PC-3 (cell line): ENCODE measurements at regions not wholly inside any gene's neighbourhood (a gene's known extent, or its start where the extent isn't known, plus 50 kb on each side); places are given as distances from the start of the nearest gene placed in this dataset.

Experiments
- ATAC-seq: fragments of 200-7000 bp; cut with Tn5 transposase; 2 replicates; pipeline ENCODE4 v1.9.1; 2020; ENCODE audit warnings: mild to moderate bottlenecking, moderate library complexity
- BruUV-seq: library from RNA; stranded (reverse); fragments of 400-500 nt; replicated peaks from 2 replicates; lab custom pipeline; 2021; lab: Mats Ljungman, UMichigan
- CTCF ChIA-PET: fragments of 300-600 bp; sonication (Branson Sonifier 250); formaldehyde crosslinking; loops from one replicate; lab custom pipeline; 2022; ENCODE audit warnings: antibody characterized with exemption; lab: Charles Lee
- POLR2A ChIA-PET: fragments of 300-600 bp; sonication (Branson Sonifier 250); formaldehyde crosslinking; loops from one replicate; lab custom pipeline; 2022; ENCODE audit warnings: antibody characterized with exemption; ENCODE audit not compliant: unreplicated experiment; lab: Charles Lee
- DNase-seq: peaks from one replicate; pipeline ENCODE4 v3.0.0-alpha.2; 2015
- H2AFZ ChIP-seq: fragments of 300-600 bp; sonication (generic); 2 replicates; pipeline ENCODE4 v1.6.0; 2016; ENCODE audit warnings: antibody characterized with exemption, low read length
- H3F3A ChIP-seq: fragments of 300-600 bp; sonication (generic); one replicate; pipeline ENCODE4 v1.6.0; 2017; ENCODE audit warnings: antibody characterized with exemption, low read length, control low read depth, mild to moderate bottlenecking; ENCODE audit not compliant: unreplicated experiment
- H3K27ac ChIP-seq: fragments of 300-600 bp; sonication (generic); 2 replicates; pipeline ENCODE4 v1.5.1; 2016; ENCODE audit warnings: mild to moderate bottlenecking, low read length
- H3K27me3 ChIP-seq: fragments of 300-600 bp; sonication (generic); 2 replicates; pipeline ENCODE4 v1.6.1; 2016; ENCODE audit warnings: low read length, mixed read lengths
- H3K36me3 ChIP-seq: fragments of 300-600 bp; sonication (generic); 2 replicates; pipeline ENCODE4 v1.6.1; 2016; ENCODE audit warnings: low read depth, mixed run types, low read length, mixed read lengths
- H3K4me1 ChIP-seq: fragments of 300-600 bp; sonication (generic); 2 replicates; pipeline ENCODE4 v1.5.1; 2016; ENCODE audit warnings: low read length; ENCODE audit not compliant: insufficient read depth
- H3K4me2 ChIP-seq: fragments of 300-600 bp; sonication (generic); 2 replicates; pipeline ENCODE4 v1.6.0; 2016; ENCODE audit warnings: low read length
- H3K4me3 ChIP-seq: fragments of 300-600 bp; sonication (generic); 2 replicates; pipeline ENCODE4 v1.5.1; 2016; ENCODE audit warnings: mild to moderate bottlenecking, low read length, mixed read lengths
- H3K79me2 ChIP-seq: fragments of 300-600 bp; sonication (generic); 2 replicates; pipeline ENCODE4 v1.6.1; 2017; ENCODE audit warnings: low read length, mixed read lengths
- H3K9ac ChIP-seq: fragments of 300-600 bp; sonication (generic); 2 replicates; pipeline ENCODE4 v1.6.0; 2016; ENCODE audit warnings: mild to moderate bottlenecking, low read length
- H3K9me2 ChIP-seq: fragments of 300-600 bp; sonication (generic); replicated peaks from 2 replicates; pipeline ENCODE4 v1.6.1; 2016; ENCODE audit warnings: mixed run types, low read length, mixed read lengths
- H3K9me3 ChIP-seq: fragments of 300-600 bp; sonication (generic); 2 replicates; pipeline ENCODE4 v1.6.1; 2016; ENCODE audit warnings: low read length, mixed read lengths
- H4K20me1 ChIP-seq: fragments of 300-600 bp; sonication (generic); 2 replicates; pipeline ENCODE4 v1.6.1; 2016; ENCODE audit warnings: low read length, mixed read lengths
- CTCF ChIP-seq: fragments of 300-600 bp; sonication (generic); conservative IDR thresholded peaks from 2 replicates; pipeline ENCODE4 v1.5.1; 2017; ENCODE audit warnings: antibody characterized with exemption, low read depth, mild to moderate bottlenecking, low read length
- EZH2 ChIP-seq: fragments of 300-600 bp; sonication (generic); IDR thresholded peaks from one replicate; pipeline ENCODE4 v1.6.1; 2017; ENCODE audit warnings: antibody characterized with exemption, mild to moderate bottlenecking, low read length; ENCODE audit not compliant: unreplicated experiment
- EZH2phosphoT487 ChIP-seq: fragments of 300-600 bp; sonication (generic); IDR thresholded peaks from 2 replicates; pipeline ENCODE4 v1.6.1; 2018; ENCODE audit warnings: mild to moderate bottlenecking, antibody characterized with exemption, low read length, borderline replicate concordance
- intact Hi-C: fragments of 100-400 bp; cut with micrococcal nuclease; formaldehyde crosslinking; loops from 2 replicates; pipeline ENCODE4 v1.9.0; 2023

GRCh38 chr9:8186560-8186959 lies 387.0 kb upstream of the DMAC1 start:
- Histone ChIP-seq H3K4me2 (no peak overlapping the region), H3K4me1 (no peaks in the 10 kb centered on the region), H4K20me1 (no peaks in the 10 kb centered on the region), H3K9ac (no peak overlapping the region), H3K27me3 (no peaks in the 10 kb centered on the region), H3K9me2 (no peaks in the 10 kb centered on the region), H3F3A (no peaks in the 10 kb centered on the region), H2AFZ (no peak overlapping the region), H3K36me3 (no peaks in the 10 kb centered on the region), H3K9me3 (0 out of 2 replicates have a peak, but pooled peaks cover 2% of the 10 kb centered on the region), H3K4me3 (no peak overlapping the region), H3K27ac (no peak overlapping the region), H3K79me2 (no peaks in the 10 kb centered on the region)
- TF ChIP-seq CTCF (no peak), EZH2 (no peak), EZH2phosphoT487 (no peak)
- intact Hi-C loops = no loop called here
- CTCF ChIA-PET = no interaction called here
- BruUV-seq = no TSS peak
- no peak for ATAC-seq
- POLR2A ChIA-PET = no interaction called here
- no peak for DNase-seq

GRCh38 chr9:8183618-8184017 lies 384.0 kb upstream of the DMAC1 start:
- no TSS peak for BruUV-seq
- TF ChIP-seq CTCF (no peak), EZH2 (no peak), EZH2phosphoT487 (no peak)
- DNase-seq (no peak), ATAC-seq (no peak)
- no peaks in the 10 kb centered on the region for H3K9me2 ChIP-seq
- no peak overlapping the region for H3K27ac ChIP-seq
- intact Hi-C loops = no loop called here
- no peak overlapping the region for H2AFZ ChIP-seq
- H3K36me3 ChIP-seq = no peaks in the 10 kb centered on the region
- POLR2A ChIA-PET = no interaction called here
- H3K4me2 ChIP-seq = no peak overlapping the region
- H3F3A ChIP-seq = no peaks in the 10 kb centered on the region
- H3K79me2 ChIP-seq = no peaks in the 10 kb centered on the region
- no peaks in the 10 kb centered on the region for H3K4me1 ChIP-seq
- 0 out of 2 replicates have a peak, but pooled peaks cover 2% of the 10 kb centered on the region for H3K9me3 ChIP-seq
- no peaks in the 10 kb centered on the region for H4K20me1 ChIP-seq
- H3K9ac ChIP-seq = no peak overlapping the region
- no peak overlapping the region for H3K4me3 ChIP-seq
- H3K27me3 ChIP-seq = no peaks in the 10 kb centered on the region
- CTCF ChIA-PET = no interaction called here

DNA sequence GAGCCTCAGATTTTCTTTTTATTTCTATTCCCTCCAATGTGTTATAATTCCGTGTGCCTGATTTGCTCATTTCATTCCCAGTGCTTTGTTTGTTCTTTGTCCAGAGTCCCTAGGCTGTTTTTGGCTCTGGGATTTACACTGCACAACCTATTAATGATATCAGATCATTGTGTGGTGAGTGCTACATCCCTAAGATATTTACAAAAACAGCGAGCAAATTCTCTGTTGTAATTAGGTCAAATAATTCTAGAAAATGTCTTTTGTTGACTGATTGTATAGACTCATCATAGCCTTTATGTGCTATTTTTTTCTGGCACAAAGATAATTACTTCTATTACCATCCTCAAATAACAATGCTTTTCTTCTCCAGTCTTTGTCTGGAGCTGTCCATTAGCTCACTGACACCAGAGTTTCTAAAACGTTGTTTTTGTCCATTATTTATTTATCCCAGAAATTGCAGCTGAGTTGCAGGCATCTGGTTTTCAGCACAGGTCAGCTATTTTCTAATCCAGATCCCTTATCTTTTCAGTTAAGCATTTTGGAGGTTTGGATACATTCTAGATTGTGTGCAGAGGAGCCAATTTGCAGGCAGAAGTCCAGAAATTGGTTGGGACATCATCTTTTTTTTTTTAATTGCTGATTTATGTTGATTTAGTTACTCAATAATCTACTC lies 379.9 kb upstream of the DMAC1 start:
- H3K27ac ChIP-seq = no peak overlapping the region
- no peak overlapping the region for H3K4me2 ChIP-seq
- H3K9ac ChIP-seq = no peak overlapping the region
- no peak overlapping the region for H3K4me3 ChIP-seq
- CTCF ChIA-PET = no interaction called here
- H3K79me2 ChIP-seq = no peaks in the 10 kb centered on the region
- no peak for DNase-seq
- TF ChIP-seq EZH2 = no peak
- no peaks in the 10 kb centered on the region for H3K9me2 ChIP-seq
- intact Hi-C loops = no loop called here
- no peak overlapping the region for H2AFZ ChIP-seq
- no peaks in the 10 kb centered on the region for H3K27me3 ChIP-seq
- POLR2A ChIA-PET = no interaction called here
- no peaks in the 10 kb centered on the region for H3F3A ChIP-seq
- ATAC-seq = no peak
- BruUV-seq = no TSS peak
- H4K20me1 ChIP-seq = no peaks in the 10 kb centered on the region
- 0 out of 2 replicates have a peak, but pooled peaks cover 2% of the 10 kb centered on the region for H3K9me3 ChIP-seq
- H3K36me3 ChIP-seq = no peaks in the 10 kb centered on the region
- H3K4me1 ChIP-seq = no peaks in the 10 kb centered on the region
